ENCODE measurements at regions not wholly inside any gene's neighbourhood (a gene's known extent, or its start where the extent isn't known, plus 50 kb on each side); places are given as distances from the start of the nearest gene placed in this dataset.

DNA sequence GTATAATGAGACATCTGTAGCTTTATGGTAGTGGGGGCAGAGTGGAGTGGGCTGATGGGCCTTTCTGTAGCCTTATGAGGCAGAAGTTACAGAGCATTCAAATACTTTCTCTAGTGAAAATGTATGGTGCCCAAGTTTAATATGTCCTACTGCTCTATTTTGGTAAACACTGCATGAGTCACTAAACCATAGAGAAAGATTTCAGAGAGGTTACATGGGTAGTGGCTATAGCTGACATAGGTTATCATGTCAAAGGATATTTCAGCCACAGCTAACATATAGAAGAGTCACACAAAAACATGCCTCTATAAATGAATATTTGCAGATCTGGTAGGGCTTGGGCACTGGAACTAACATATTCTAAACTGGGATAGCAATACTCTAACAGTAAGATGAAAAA is 212.4 kb upstream of the USP25 start:
- in situ Hi-C loops (cut with HindIII; ENCODE audit: extremely low pct_ligation_motif_present, low pct_unique_long_range_greater_than_20kb), result no loop called here

More for the DNA sequence above, 212.4 kb upstream of the USP25 start:
- POLR2A ChIA-PET, result no interaction called here
- Histone ChIP-seq H3K79me2 (ENCODE audit: insufficient read depth, low read length) (no peaks in the 10 kb centered on the region), H3K36me3 (replicated peaks in 1 of 2; ENCODE audit: control insufficient read depth in 1 of 2, insufficient read depth in 2 of 2, low read length in 2 of 2) (no peaks in the 10 kb centered on the region), H3K4me2 (ENCODE audit: low read depth, low read length) (no peak overlapping the region), H3K4me1 (ENCODE audit: insufficient read depth, low read length) (peaks cover 50% of the 10 kb centered on the region), H3K9me3 (ENCODE audit: low read length) (no peaks in the 10 kb centered on the region), H3K27ac (ENCODE audit: extremely low read length, insufficient read depth, low read length) (no peak overlapping the region), H3K27me3 (ENCODE audit: control insufficient read depth in 1 of 2, insufficient read depth in 2 of 2, low read length in 2 of 2) (no peaks in the 10 kb centered on the region; a peak in 1 of 5 replicates), H3K4me3 (replicated peaks in 1 of 3; ENCODE audit: insufficient read depth in 1 of 3, low read depth in 2 of 3, low read length in 3 of 3) (no peak overlapping the region), H3K9ac (ENCODE audit: insufficient read depth, low read depth, low read length) (no peak overlapping the region), H4K20me1 (ENCODE audit: insufficient read depth, low read length) (no peaks in the 10 kb centered on the region), H2AFZ (ENCODE audit: low read length) (no peak overlapping the region)
- DNase-seq (ENCODE audit: low spot score), result no peak
- CTCF ChIA-PET (ENCODE audit: low intra/inter-chr PET ratio, low total read pairs), result no interaction called here
- BruUV-seq (replicated peaks), result no TSS peak
- no peak for FAIRE-seq
- no peak for TF ChIP-seq SAFB2 (CRISPR knock-in tag; IDR thresholded peaks at IDR 0.05; ENCODE audit: borderline replicate concordance, low read depth)
- no peak for TF ChIP-seq MEIS1 (CRISPR knock-in tag; IDR thresholded peaks at IDR 0.05; ENCODE audit: borderline replicate concordance)
- no peak for TF ChIP-seq ZNF773 (CRISPR knock-in tag; IDR thresholded peaks at IDR 0.05; ENCODE audit: borderline replicate concordance)
- TF ChIP-seq, protein P1, sequence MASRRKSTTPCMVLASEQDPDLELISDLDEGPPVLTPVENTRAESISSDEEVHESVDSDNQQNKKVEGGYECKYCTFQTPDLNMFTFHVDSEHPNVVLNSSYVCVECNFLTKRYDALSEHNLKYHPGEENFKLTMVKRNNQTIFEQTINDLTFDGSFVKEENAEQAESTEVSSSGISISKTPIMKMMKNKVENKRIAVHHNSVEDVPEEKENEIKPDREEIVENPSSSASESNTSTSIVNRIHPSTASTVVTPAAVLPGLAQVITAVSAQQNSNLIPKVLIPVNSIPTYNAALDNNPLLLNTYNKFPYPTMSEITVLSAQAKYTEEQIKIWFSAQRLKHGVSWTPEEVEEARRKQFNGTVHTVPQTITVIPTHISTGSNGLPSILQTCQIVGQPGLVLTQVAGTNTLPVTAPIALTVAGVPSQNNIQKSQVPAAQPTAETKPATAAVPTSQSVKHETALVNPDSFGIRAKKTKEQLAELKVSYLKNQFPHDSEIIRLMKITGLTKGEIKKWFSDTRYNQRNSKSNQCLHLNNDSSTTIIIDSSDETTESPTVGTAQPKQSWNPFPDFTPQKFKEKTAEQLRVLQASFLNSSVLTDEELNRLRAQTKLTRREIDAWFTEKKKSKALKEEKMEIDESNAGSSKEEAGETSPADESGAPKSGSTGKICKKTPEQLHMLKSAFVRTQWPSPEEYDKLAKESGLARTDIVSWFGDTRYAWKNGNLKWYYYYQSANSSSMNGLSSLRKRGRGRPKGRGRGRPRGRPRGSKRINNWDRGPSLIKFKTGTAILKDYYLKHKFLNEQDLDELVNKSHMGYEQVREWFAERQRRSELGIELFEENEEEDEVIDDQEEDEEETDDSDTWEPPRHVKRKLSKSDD (CRISPR knock-in tag; IDR thresholded peaks at IDR 0.05; ENCODE audit: low read depth), result no peak
- TF ChIP-seq ZNF225 (CRISPR knock-in tag; IDR thresholded peaks at IDR 0.05), result no peak
- no peak for ATAC-seq
- intact Hi-C loops (cut with micrococcal nuclease; ENCODE audit: unreplicated experiment), result no loop called here
